H1 (cell line): ENCODE measurements at regions not wholly inside any gene's neighbourhood (a gene's known extent, or its start where the extent isn't known, plus 50 kb on each side); places are given as distances from the start of the nearest gene placed in this dataset.

Experiments used
- CTCF ChIA-PET: fragments of 300-600 bp; sonication (Branson Sonifier 250); formaldehyde crosslinking; loops from one replicate; lab custom pipeline; 2021; ENCODE audit not compliant: partially characterized antibody; lab: Charles Lee
- POLR2A ChIA-PET: fragments of 300-600 bp; sonication (Branson Sonifier 250); formaldehyde crosslinking; loops from one replicate; lab custom pipeline; 2021; ENCODE audit warnings: inconsistent platforms; ENCODE audit not compliant: partially characterized antibody; lab: Charles Lee
- DNase-seq, 2 experiments: peaks; one replicate each; pipeline versions ENCODE4 v3.0.0 to v3.0.0-alpha.2; 2010 to 2022; ENCODE audit warnings: low spot score in 2 of 2, low read depth in 1 of 2, mixed read lengths in 1 of 2
- FAIRE-seq: peaks from 2 replicates; lab custom pipeline; 2011; peaks lifted over from hg19 to GRCh38; lab: Jason Lieb, UNC
- H2AFZ ChIP-seq: 2 replicates; pipeline ENCODE4 v1.8.1; 2012; ENCODE audit warnings: low read length, inconsistent platforms
- H2AK5ac ChIP-seq: 2 replicates; pipeline ENCODE4 v1.6.1; 2013; ENCODE audit warnings: low read depth, low read length
- H2BK120ac ChIP-seq: replicated peaks from 2 replicates; pipeline ENCODE3; 2013; ENCODE audit warnings: low read depth, low read length, inconsistent platforms
- H2BK12ac ChIP-seq: 2 replicates; pipeline ENCODE4 v1.6.1; 2013; ENCODE audit warnings: low read depth, low read length
- H2BK15ac ChIP-seq: 2 replicates; pipeline ENCODE4 v1.6.1; 2013; ENCODE audit warnings: low read length
- H2BK20ac ChIP-seq: 2 replicates; pipeline ENCODE4 v1.6.1; 2013; ENCODE audit warnings: low read length
- H2BK5ac ChIP-seq: 2 replicates; pipeline ENCODE4 v1.6.1; 2013; ENCODE audit warnings: low read depth, low read length
- H3K14ac ChIP-seq: 2 replicates; pipeline ENCODE4 v1.6.1; 2013; ENCODE audit warnings: inconsistent platforms; ENCODE audit not compliant: insufficient read length
- H3K18ac ChIP-seq: 2 replicates; pipeline ENCODE4 v1.6.1; 2013; ENCODE audit warnings: low read length; ENCODE audit errors: extremely low read depth
- H3K23ac ChIP-seq: 2 replicates; pipeline ENCODE4 v1.6.1; 2013; ENCODE audit warnings: inconsistent platforms; ENCODE audit not compliant: insufficient read length
- H3K23me2 ChIP-seq: 2 replicates; pipeline ENCODE4 v1.6.1; 2013; ENCODE audit warnings: low read depth, low read length
- H3K27ac ChIP-seq: 2 replicates; pipeline ENCODE4 v1.6.1; 2011; ENCODE audit warnings: low read depth, low read length, inconsistent platforms
- H3K27me3 ChIP-seq, 4 experiments: replicated peaks in 1 of 4; 1 replicate in 1 of 4; 2 replicates in 3 of 4; pipeline versions ENCODE4 v1.6.1 to v1.8.1; 2011 to 2013; ENCODE audit warnings: low read length in 3 of 4, mild to moderate bottlenecking in 3 of 4, inconsistent platforms in 2 of 4, mixed read lengths in 2 of 4, moderate library complexity in 1 of 4; ENCODE audit not compliant: control insufficient read depth in 3 of 4, insufficient read depth in 3 of 4; ENCODE audit errors: extremely low read depth in 1 of 4
- H3K36me3 ChIP-seq, 4 experiments: 2 replicates each; pipeline versions ENCODE4 v1.6.1 to v1.8.1; 2011 to 2013; ENCODE audit warnings: mild to moderate bottlenecking in 4 of 4, low read length in 3 of 4, moderate library complexity in 2 of 4, control low read depth in 1 of 4, inconsistent platforms in 1 of 4; ENCODE audit not compliant: insufficient read depth in 4 of 4, control insufficient read depth in 2 of 4
- H3K4ac ChIP-seq: replicated peaks from 2 replicates; pipeline ENCODE3; 2013; ENCODE audit warnings: low read length, low read depth, mixed read lengths, inconsistent platforms; ENCODE audit not compliant: insufficient read length
- H3K4me1 ChIP-seq, 4 experiments: replicated peaks in 1 of 4; 1 replicate in 1 of 4; 2 replicates in 3 of 4; pipeline versions ENCODE4 v1.6.1 to v1.8.1; 2011 to 2013; ENCODE audit warnings: low read length in 3 of 4, inconsistent platforms in 2 of 4, mixed read lengths in 1 of 4; ENCODE audit not compliant: insufficient read depth in 4 of 4, control insufficient read depth in 3 of 4
- H3K4me2 ChIP-seq, 2 experiments: 2 replicates each; pipeline versions ENCODE4 v1.6.1 to v1.8.1; 2011 to 2013; ENCODE audit warnings: low read depth in 2 of 2, low read length in 2 of 2, control low read depth in 1 of 2, inconsistent platforms in 1 of 2, mild to moderate bottlenecking in 1 of 2; ENCODE audit not compliant: insufficient read depth in 1 of 2
- H3K4me3 ChIP-seq, 4 experiments: fragments of 200-600, 300-600 bp in 1 of 4; sonication (generic), shearing (Covaris generic), sonication (Bioruptor Twin) in 1 of 4; 2 replicates each; pipeline versions ENCODE4 v1.5.1 to v1.8.1; 2011 to 2016; ENCODE audit warnings: low read length in 4 of 4, low read depth in 3 of 4, control low read depth in 2 of 4, inconsistent platforms in 2 of 4, mild to moderate bottlenecking in 2 of 4, mixed read lengths in 1 of 4, moderate library complexity in 1 of 4; ENCODE audit not compliant: insufficient read depth in 2 of 4; ENCODE audit errors: extremely low read depth in 1 of 4
- H3K56ac ChIP-seq: replicated peaks from 2 replicates; pipeline ENCODE3; 2013; ENCODE audit warnings: low read depth, mild to moderate bottlenecking, mixed read lengths, low read length, inconsistent platforms; ENCODE audit not compliant: insufficient read length
- H3K79me1 ChIP-seq: 2 replicates; pipeline ENCODE4 v1.6.1; 2013; ENCODE audit warnings: low read depth, low read length, control low read depth
- H3K79me2 ChIP-seq, 2 experiments: 2 replicates each; pipeline versions ENCODE4 v1.6.1 to v1.8.1; 2012 to 2013; ENCODE audit warnings: low read length in 2 of 2, mild to moderate bottlenecking in 2 of 2, inconsistent platforms in 1 of 2; ENCODE audit not compliant: insufficient read depth in 2 of 2, control insufficient read depth in 1 of 2
- H3K9ac ChIP-seq, 4 experiments: replicated peaks in 1 of 4; 1 replicate in 1 of 4; 2 replicates in 3 of 4; pipeline versions ENCODE4 v1.6.1 to v1.8.1; 2011 to 2013; ENCODE audit warnings: low read depth in 3 of 4, low read length in 3 of 4, control low read depth in 2 of 4, mild to moderate bottlenecking in 2 of 4, moderate library complexity in 2 of 4, inconsistent platforms in 1 of 4; ENCODE audit errors: extremely low read depth in 1 of 4
- H3K9me3 ChIP-seq, 2 experiments: 2 replicates each; pipeline versions ENCODE4 v1.6.1 to v1.8.1; 2012 to 2013; ENCODE audit warnings: mild to moderate bottlenecking in 2 of 2, moderate library complexity in 2 of 2, control low read depth in 1 of 2, inconsistent platforms in 1 of 2, low read depth in 1 of 2, low read length in 1 of 2, mixed read lengths in 1 of 2; ENCODE audit not compliant: insufficient read depth in 2 of 2
- H4K20me1 ChIP-seq, 2 experiments: replicated peaks in 1 of 2; 2 replicates each; pipeline versions ENCODE3 to v1.8.1; 2011 to 2013; ENCODE audit warnings: inconsistent platforms in 2 of 2, low read length in 2 of 2, mild to moderate bottlenecking in 1 of 2; ENCODE audit not compliant: insufficient read depth in 2 of 2, control insufficient read depth in 1 of 2
- H4K5ac ChIP-seq: 2 replicates; pipeline ENCODE4 v1.6.1; 2013; ENCODE audit warnings: low read length, low read depth, mixed read lengths, inconsistent platforms; ENCODE audit not compliant: insufficient read length
- H4K8ac ChIP-seq: 2 replicates; pipeline ENCODE4 v1.8.0; 2013; ENCODE audit warnings: mild to moderate bottlenecking, moderate library complexity, low read length, inconsistent platforms; ENCODE audit not compliant: insufficient read depth; ENCODE audit errors: extremely low read depth
- H4K91ac ChIP-seq: replicated peaks from 2 replicates; pipeline ENCODE3; 2013; ENCODE audit warnings: low read length, mixed read lengths, inconsistent platforms; ENCODE audit not compliant: insufficient read length
- ASH2L ChIP-seq: fragments of 200-600, 300-600 bp; sonication (generic); IDR thresholded peaks from one replicate; pipeline ENCODE4 v1.7.1; 2017; ENCODE audit warnings: low read length
- CBX8 ChIP-seq: fragments of 300-800, 300-1000 bp; sonication (generic); IDR thresholded peaks from 2 replicates; pipeline ENCODE4 v1.7.1; 2016; ENCODE audit warnings: low read depth, low read length, borderline replicate concordance
- CREB1 ChIP-seq: IDR thresholded peaks from 2 replicates; pipeline ENCODE4 v1.6.1; 2012; ENCODE audit warnings: inconsistent platforms
- EZH2 ChIP-seq: fragments of 200-600 bp; sonication (generic); IDR thresholded peaks from 2 replicates; pipeline ENCODE4 v1.7.1; 2012; ENCODE audit warnings: low read depth, mild to moderate bottlenecking, moderate library complexity, low read length, inconsistent platforms; ENCODE audit not compliant: severe bottlenecking
- JUN ChIP-seq: IDR thresholded peaks from 2 replicates; pipeline ENCODE4 v1.6.1; 2011; ENCODE audit warnings: low read depth, mild to moderate bottlenecking, improper control_type of control experiment, low read length
- JUND ChIP-seq: IDR thresholded peaks from 2 replicates; pipeline ENCODE4 v1.6.1; 2011; ENCODE audit warnings: mild to moderate bottlenecking, improper control_type of control experiment, low read length
- POLR2A ChIP-seq, 2 experiments: IDR thresholded peaks; 1 replicate in 1 of 2; 2 replicates in 1 of 2; pipeline ENCODE4 v1.6.1; 2011; ENCODE audit warnings: low read depth in 2 of 2, low read length in 2 of 2, mild to moderate bottlenecking in 2 of 2; ENCODE audit errors: control extremely low read depth in 1 of 2
- RAD21 ChIP-seq, 2 experiments: IDR thresholded peaks in 1 of 2; conservative IDR thresholded peaks in 1 of 2; 2 replicates each; pipeline ENCODE4 v1.6.1; 2011; ENCODE audit warnings: low read depth in 2 of 2, low read length in 2 of 2, improper control_type of control experiment in 1 of 2, inconsistent platforms in 1 of 2, mild to moderate bottlenecking in 1 of 2, moderate library complexity in 1 of 2
- RFX5 ChIP-seq: IDR thresholded peaks from 2 replicates; pipeline ENCODE4 v1.6.1; 2011; ENCODE audit warnings: low read depth, low read length, improper control_type of control experiment, borderline replicate concordance
- SIRT6 ChIP-seq: IDR thresholded peaks from one replicate; pipeline ENCODE4 v1.7.1; 2012; ENCODE audit warnings: low read length, inconsistent platforms
- TCF12 ChIP-seq: IDR thresholded peaks from 2 replicates; pipeline ENCODE4 v1.6.1; 2011; ENCODE audit warnings: low read depth, mild to moderate bottlenecking, low read length
- WGBS, 2 experiments: shearing (Covaris generic) in 1 of 2; methylation state at CpG; one replicate each; pipeline versions ENCODE4 v1.1.6 to v1.1.7; 2013 to 2015; ENCODE audit warnings: low lambda C conversion rate in 2 of 2, mixed read lengths in 2 of 2, inconsistent platforms in 1 of 2, low coverage in 1 of 2, missing lambda C conversion rate in 1 of 2; ENCODE audit not compliant: insufficient replicate concordance in 2 of 2, insufficient coverage in 1 of 2, insufficient read length in 1 of 2; ENCODE audit errors: extremely low coverage in 1 of 2, missing lambda C conversion rate in 1 of 2; 5-methylcytosine and 5-hydroxymethylcytosine counted together
- TF ChIP-seq, protein P1 (sequence below): IDR thresholded peaks from 2 replicates; pipeline ENCODE4 v1.6.1; 2011; ENCODE audit warnings: low read length, improper control_type of control experiment
- TF ChIP-seq, protein P2 (sequence below): IDR thresholded peaks from 2 replicates; pipeline ENCODE4 v1.6.1; 2012; ENCODE audit warnings: inconsistent platforms
- TF ChIP-seq, protein P3 (sequence below): IDR thresholded peaks from 2 replicates; pipeline ENCODE4 v1.6.1; 2012; ENCODE audit warnings: inconsistent platforms

DNA sequence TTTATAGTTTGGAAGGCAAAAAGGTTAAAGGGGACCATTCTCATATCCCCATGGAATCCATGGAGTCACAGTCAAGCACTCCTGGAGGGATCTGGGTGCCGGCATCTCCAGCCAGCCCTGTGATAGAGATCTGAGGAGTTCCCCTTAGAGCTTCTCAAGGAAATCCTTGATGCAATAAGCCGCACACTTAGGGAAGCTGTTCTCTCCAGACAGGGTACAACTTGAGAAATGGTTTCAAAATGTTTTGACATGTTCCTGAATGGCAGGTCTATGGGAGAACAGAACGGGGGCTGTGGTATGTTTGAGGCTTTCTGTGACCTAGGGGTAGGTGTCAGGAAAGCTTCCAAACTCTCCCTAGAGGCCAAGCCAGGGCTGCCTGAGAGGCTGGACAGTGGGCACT lies 292.9 kb downstream of the TLE3 start:
- no peaks in the 10 kb centered on the region; a peak in 1 of 8 replicates for H3K36me3 ChIP-seq
- no peak overlapping the region for H2BK15ac ChIP-seq
- no peaks in the 10 kb centered on the region for H3K9me3 ChIP-seq
- ChIA-PET CTCF (interaction anchor here (1.0 to 1.1 kb wide), 2 partner anchors 10 to 22 kb away, joined by 3 to 4 read pairs; no protein-coding TSS in a partner anchor), POLR2A (no interaction called here)
- no peak overlapping the region for H3K18ac ChIP-seq
- H2BK20ac ChIP-seq: no peak overlapping the region
- H3K27ac ChIP-seq: no peak overlapping the region
- H3K4me3 ChIP-seq: no peak overlapping the region
- no peak overlapping the region for H3K4ac ChIP-seq
- no peak overlapping the region for H4K5ac ChIP-seq
- no peak overlapping the region for H2BK120ac ChIP-seq
- H3K4me1 ChIP-seq: peaks cover 0 to 3% (median 0%) of the 10 kb centered on the region in 4 experiments; a peak in 1 of 7 replicates
- H3K4me2 ChIP-seq: no peak overlapping the region
- H3K23me2 ChIP-seq: no peaks in the 10 kb centered on the region
- FAIRE-seq (no peak), DNase-seq (no peak)
- WGBS, 2 experiments: 92% methylated on average over 3 of the region's 3 CpGs; no CpG with 5 or more reads in 1 of the 2 experiments
- H3K79me2 ChIP-seq: no peaks in the 10 kb centered on the region
- H4K8ac ChIP-seq: no peak overlapping the region; the same call in 1 of the 2 replicates
- no peak overlapping the region for H4K91ac ChIP-seq
- H2BK5ac ChIP-seq: no peak overlapping the region
- no peaks in the 10 kb centered on the region for H4K20me1 ChIP-seq
- no peak overlapping the region for H3K14ac ChIP-seq
- no peak overlapping the region for H2AFZ ChIP-seq
- H2AK5ac ChIP-seq: no peak overlapping the region
- H3K9ac ChIP-seq: no peak overlapping the region
- H3K79me1 ChIP-seq: no peaks in the 10 kb centered on the region
- no peak overlapping the region for H3K56ac ChIP-seq
- H3K23ac ChIP-seq: no peak overlapping the region
- no peaks in the 10 kb centered on the region for H3K27me3 ChIP-seq
- H2BK12ac ChIP-seq: no peak overlapping the region
- no peak for TF ChIP-seq JUND
- TF ChIP-seq, protein P1, sequence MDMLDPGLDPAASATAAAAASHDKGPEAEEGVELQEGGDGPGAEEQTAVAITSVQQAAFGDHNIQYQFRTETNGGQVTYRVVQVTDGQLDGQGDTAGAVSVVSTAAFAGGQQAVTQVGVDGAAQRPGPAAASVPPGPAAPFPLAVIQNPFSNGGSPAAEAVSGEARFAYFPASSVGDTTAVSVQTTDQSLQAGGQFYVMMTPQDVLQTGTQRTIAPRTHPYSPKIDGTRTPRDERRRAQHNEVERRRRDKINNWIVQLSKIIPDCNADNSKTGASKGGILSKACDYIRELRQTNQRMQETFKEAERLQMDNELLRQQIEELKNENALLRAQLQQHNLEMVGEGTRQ: no peak
- no peak for TF ChIP-seq ASH2L
- TF ChIP-seq JUN: no peak
- no peak for TF ChIP-seq CBX8
- TF ChIP-seq CREB1: no peak
- TF ChIP-seq, protein P2, sequence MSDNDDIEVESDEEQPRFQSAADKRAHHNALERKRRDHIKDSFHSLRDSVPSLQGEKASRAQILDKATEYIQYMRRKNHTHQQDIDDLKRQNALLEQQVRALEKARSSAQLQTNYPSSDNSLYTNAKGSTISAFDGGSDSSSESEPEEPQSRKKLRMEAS: no peak
- no peak for TF ChIP-seq SIRT6
- TF ChIP-seq POLR2A (IDR thresholded peaks at IDR 0.05; ENCODE audit: control extremely low read depth in 1 of 2, low read depth in 2 of 2, low read length in 2 of 2): no peak
- no peak for TF ChIP-seq TCF12
- TF ChIP-seq, protein P3, sequence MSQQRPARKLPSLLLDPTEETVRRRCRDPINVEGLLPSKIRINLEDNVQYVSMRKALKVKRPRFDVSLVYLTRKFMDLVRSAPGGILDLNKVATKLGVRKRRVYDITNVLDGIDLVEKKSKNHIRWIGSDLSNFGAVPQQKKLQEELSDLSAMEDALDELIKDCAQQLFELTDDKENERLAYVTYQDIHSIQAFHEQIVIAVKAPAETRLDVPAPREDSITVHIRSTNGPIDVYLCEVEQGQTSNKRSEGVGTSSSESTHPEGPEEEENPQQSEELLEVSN: no peak
- TF ChIP-seq RAD21 (IDR thresholded peaks at IDR 0.05 in 1 of 2, conservative IDR thresholded peaks at IDR 0.05 in 1 of 2; ENCODE audit: low read depth in 2 of 2, low read length in 2 of 2): no peak
- TF ChIP-seq EZH2: no peak
- TF ChIP-seq RFX5: no peak
